Activated CD8-positive, alpha-beta memory T cell treated with anti-CD3 and anti-CD28 coated beads, Interleukin-2, amount 50 U/mL, for 4 hours (primary cell): ENCODE measurements at regions not wholly inside any gene's neighbourhood (a gene's known extent, or its start where the extent isn't known, plus 50 kb on each side); places are given as distances from the start of the nearest gene placed in this dataset.
"Not testable (repeated sequence)": the region's sequence is repeated elsewhere in the genome, so short reads cannot be mapped to it uniquely, and the experiment has no call there.

ENCODE experiments used
- DNase-seq: peaks from one replicate; pipeline ENCODE4 v3.0.0-alpha.2; 2020

GRCh38 chr3:35849496-35849895, 210.2 kb downstream of the ARPP21 start:
- DNase-seq, result no peak

- no peak for DNase-seq
Observed at GRCh38 chr3:35849963-35850362, 210.6 kb downstream of the ARPP21 start.

- DNase-seq, result no peak
Observed at GRCh38 chr3:35857004-35857403, 217.7 kb downstream of the ARPP21 start.

GRCh38 chr3:35862057-35862456, 222.7 kb downstream of the ARPP21 start:
- DNase-seq, result no peak

GRCh38 chr3:35864871-35865270, 225.5 kb downstream of the ARPP21 start:
- no peak for DNase-seq

GRCh38 chr3:35867791-35868190, 228.5 kb downstream of the ARPP21 start:
- no peak for DNase-seq

- no peak for DNase-seq
Observed at GRCh38 chr3:35871009-35871408, 231.7 kb downstream of the ARPP21 start.

GRCh38 chr3:35883929-35884328, 244.6 kb downstream of the ARPP21 start:
- no peak for DNase-seq

GRCh38 chr3:35894735-35895134, 255.4 kb downstream of the ARPP21 start:
- DNase-seq, result no peak

GRCh38 chr3:35899245-35899644, 259.9 kb downstream of the ARPP21 start:
- no peak for DNase-seq

GRCh38 chr3:35900079-35900478, 260.8 kb downstream of the ARPP21 start:
- DNase-seq, result no peak

- DNase-seq, result peak; percentile 34
Observed at GRCh38 chr3:35908366-35909232, 269.3 kb downstream of the ARPP21 start.

- DNase-seq, result no peak
Observed at GRCh38 chr3:35919160-35919559, 279.8 kb downstream of the ARPP21 start.

- DNase-seq, result no peak
Observed at GRCh38 chr3:35921718-35922117, 282.4 kb downstream of the ARPP21 start.

GRCh38 chr3:35924070-35924469, 284.7 kb downstream of the ARPP21 start:
- not testable (repeated sequence) for DNase-seq

- no peak for DNase-seq
Observed at GRCh38 chr3:35927441-35927840, 288.1 kb downstream of the ARPP21 start.

GRCh38 chr3:35929158-35929557, 289.8 kb downstream of the ARPP21 start:
- DNase-seq, result no peak

- no peak for DNase-seq
Observed at GRCh38 chr3:35931867-35932266, 292.5 kb downstream of the ARPP21 start.

- DNase-seq, result no peak
Observed at GRCh38 chr3:35932995-35933394, 293.7 kb downstream of the ARPP21 start.

GRCh38 chr3:35936571-35936970, 297.2 kb downstream of the ARPP21 start:
- DNase-seq, result no peak

GRCh38 chr3:35944926-35945710, 305.8 kb downstream of the ARPP21 start:
- no peak for DNase-seq

- no peak for DNase-seq
Observed at GRCh38 chr3:35946121-35946853, 307.0 kb downstream of the ARPP21 start.

- DNase-seq, result no peak
Observed at GRCh38 chr3:35946854-35947515, 307.7 kb downstream of the ARPP21 start.
